ENCODE measurements at regions not wholly inside any gene's neighbourhood (a gene's known extent, or its start where the extent isn't known, plus 50 kb on each side); places are given as distances from the start of the nearest gene placed in this dataset.

- H3K27me3 Mint-ChIP-seq, result peaks cover 3% of the 10 kb centered on the region
- H3K27ac Mint-ChIP-seq, result no peak overlapping the region
- TF ChIP-seq, protein P1, sequence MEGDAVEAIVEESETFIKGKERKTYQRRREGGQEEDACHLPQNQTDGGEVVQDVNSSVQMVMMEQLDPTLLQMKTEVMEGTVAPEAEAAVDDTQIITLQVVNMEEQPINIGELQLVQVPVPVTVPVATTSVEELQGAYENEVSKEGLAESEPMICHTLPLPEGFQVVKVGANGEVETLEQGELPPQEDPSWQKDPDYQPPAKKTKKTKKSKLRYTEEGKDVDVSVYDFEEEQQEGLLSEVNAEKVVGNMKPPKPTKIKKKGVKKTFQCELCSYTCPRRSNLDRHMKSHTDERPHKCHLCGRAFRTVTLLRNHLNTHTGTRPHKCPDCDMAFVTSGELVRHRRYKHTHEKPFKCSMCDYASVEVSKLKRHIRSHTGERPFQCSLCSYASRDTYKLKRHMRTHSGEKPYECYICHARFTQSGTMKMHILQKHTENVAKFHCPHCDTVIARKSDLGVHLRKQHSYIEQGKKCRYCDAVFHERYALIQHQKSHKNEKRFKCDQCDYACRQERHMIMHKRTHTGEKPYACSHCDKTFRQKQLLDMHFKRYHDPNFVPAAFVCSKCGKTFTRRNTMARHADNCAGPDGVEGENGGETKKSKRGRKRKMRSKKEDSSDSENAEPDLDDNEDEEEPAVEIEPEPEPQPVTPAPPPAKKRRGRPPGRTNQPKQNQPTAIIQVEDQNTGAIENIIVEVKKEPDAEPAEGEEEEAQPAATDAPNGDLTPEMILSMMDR (conservative IDR thresholded peaks at IDR 0.05), result no peak
- DNase-seq (ENCODE audit: extremely low spot score, unreplicated experiment), result no peak
- no peak overlapping the region for H3K4me3 Mint-ChIP-seq
- H3K36me3 Mint-ChIP-seq, result no peaks in the 10 kb centered on the region
- no peaks in the 10 kb centered on the region for H3K4me1 Mint-ChIP-seq (ENCODE audit: unreplicated experiment)
- H3K9me3 Mint-ChIP-seq, result no peaks in the 10 kb centered on the region
Observed at GRCh38 chr6:80618953-80619352, 512.5 kb downstream of the BCKDHB start.

GRCh38 chr6:80610846-80611245 lies 504.4 kb downstream of the BCKDHB start:
- no peaks in the 10 kb centered on the region for H3K27me3 Mint-ChIP-seq

DNA sequence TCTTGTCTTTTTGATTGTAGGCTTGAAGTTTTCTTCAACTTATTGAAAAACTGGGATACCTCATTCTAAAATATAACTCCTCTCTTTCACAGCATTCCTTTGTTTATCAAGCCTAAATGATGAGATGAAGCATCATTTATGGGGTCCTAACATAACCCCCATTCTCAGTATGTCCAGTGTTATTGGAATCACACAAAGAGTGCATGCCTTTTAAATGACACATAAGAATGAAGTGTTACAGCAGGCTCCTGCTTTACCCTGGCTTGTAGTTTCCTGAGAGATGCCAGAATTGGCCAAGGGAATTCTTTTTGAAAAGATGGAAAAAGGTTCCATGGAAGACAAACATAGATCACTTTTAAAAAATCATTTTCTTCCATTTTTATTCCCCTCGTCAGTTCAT lies 502.4 kb downstream of the BCKDHB start:
- peaks cover 4% of the 10 kb centered on the region for H3K36me3 Mint-ChIP-seq
- peaks cover 10% of the 10 kb centered on the region for H3K9me3 Mint-ChIP-seq
- H3K27ac Mint-ChIP-seq, result no peak overlapping the region
- no peak for DNase-seq (ENCODE audit: extremely low spot score, unreplicated experiment)
- H3K4me1 Mint-ChIP-seq (ENCODE audit: unreplicated experiment), result no peaks in the 10 kb centered on the region
- TF ChIP-seq, protein P1 (conservative IDR thresholded peaks at IDR 0.05), result no peak
- no peak overlapping the region for H3K4me3 Mint-ChIP-seq
- no peaks in the 10 kb centered on the region for H3K27me3 Mint-ChIP-seq

More at GRCh38 chr6:80610846-80611245, 504.4 kb downstream of the BCKDHB start:
- peaks cover 10% of the 10 kb centered on the region for H3K9me3 Mint-ChIP-seq
- DNase-seq (ENCODE audit: extremely low spot score, unreplicated experiment), result no peak
- H3K27ac Mint-ChIP-seq, result peak overlapping the region; percentile 63
- H3K36me3 Mint-ChIP-seq, result peaks cover 4% of the 10 kb centered on the region
- no peaks in the 10 kb centered on the region for H3K4me1 Mint-ChIP-seq (ENCODE audit: unreplicated experiment)
- no peak overlapping the region for H3K4me3 Mint-ChIP-seq
- TF ChIP-seq, protein P1 (conservative IDR thresholded peaks at IDR 0.05), result no peak

DNA sequence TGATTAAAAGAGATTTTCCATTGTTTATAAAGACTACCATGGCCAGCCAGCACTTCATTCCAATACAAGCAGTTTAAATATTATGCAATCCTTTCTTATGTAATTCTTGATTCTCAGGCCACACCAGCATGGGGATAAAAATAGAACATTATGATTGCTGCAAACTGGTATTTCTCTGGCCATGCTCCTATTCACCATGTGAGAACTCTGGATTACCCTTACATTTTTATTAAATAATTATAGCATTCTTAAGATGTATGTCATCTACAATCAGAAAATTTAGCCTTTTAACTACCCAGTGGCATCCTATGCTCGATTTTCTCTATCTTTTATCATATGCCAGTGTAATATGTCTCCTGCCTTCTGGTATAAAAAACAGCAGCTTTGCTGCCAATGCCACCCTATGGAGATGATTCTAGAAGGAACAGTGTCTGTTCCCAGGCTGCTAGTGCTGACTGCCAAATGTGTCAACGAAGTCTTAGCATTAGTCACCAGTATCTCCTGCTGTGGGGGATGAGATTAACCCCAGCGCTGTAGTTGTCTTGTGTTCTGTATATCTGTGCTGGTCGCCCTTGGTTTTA lies 501.4 kb downstream of the BCKDHB start:
- Mint-ChIP-seq H3K36me3 (no peaks in the 10 kb centered on the region), H3K27ac (no peak overlapping the region), H3K9me3 (peaks cover 5% of the 10 kb centered on the region), H3K4me3 (no peak overlapping the region), H3K4me1 (ENCODE audit: unreplicated experiment) (no peaks in the 10 kb centered on the region), H3K27me3 (no peaks in the 10 kb centered on the region)
- TF ChIP-seq, protein P1 (conservative IDR thresholded peaks at IDR 0.05), result no peak
- DNase-seq (ENCODE audit: extremely low spot score, unreplicated experiment), result no peak

DNA sequence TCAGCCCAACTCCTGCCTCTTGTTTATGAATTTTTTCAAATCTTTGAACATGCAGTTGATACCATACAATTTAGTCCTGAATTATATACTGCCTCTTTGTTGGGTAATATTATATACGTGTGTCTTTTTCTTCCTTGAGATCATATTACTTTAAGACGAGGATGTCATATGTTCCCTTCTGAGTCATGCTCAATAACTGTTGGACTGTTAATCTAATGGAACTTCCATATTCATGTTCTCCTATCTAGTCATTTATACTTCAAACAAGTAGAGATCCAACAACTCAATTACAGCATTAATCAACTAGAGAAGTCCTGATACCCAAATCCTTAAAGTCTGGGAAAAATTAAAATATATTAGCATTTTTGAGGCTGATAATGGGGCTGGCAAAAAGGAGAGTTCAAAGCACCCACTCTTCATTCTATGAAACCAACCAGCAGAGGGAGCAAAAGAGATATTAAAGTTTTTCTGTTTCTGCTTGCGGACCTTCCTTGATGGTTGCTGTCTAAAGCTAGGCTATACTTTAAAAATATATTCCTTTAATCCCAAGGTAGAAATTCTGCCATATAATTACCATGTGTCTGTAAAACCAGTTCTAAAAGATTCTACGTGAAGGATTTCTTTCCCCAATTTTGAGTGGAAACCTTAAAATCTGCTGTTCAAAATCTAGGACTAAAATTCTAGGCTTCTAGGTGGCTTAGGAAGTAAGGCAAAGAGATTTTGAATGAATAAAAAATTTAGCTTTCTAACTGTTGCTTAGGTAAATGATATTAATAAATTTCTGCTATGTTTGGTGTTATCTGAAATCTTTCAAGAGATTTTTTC lies 498.9 kb downstream of the BCKDHB start:
- no peaks in the 10 kb centered on the region for H3K4me1 Mint-ChIP-seq (ENCODE audit: unreplicated experiment)
- DNase-seq (ENCODE audit: extremely low spot score, unreplicated experiment), result no peak
- no peak overlapping the region for H3K4me3 Mint-ChIP-seq
- TF ChIP-seq, protein P1 (conservative IDR thresholded peaks at IDR 0.05), result peak; percentile 82
- H3K27me3 Mint-ChIP-seq, result no peaks in the 10 kb centered on the region
- no peak overlapping the region for H3K27ac Mint-ChIP-seq
- no peaks in the 10 kb centered on the region for H3K9me3 Mint-ChIP-seq
- H3K36me3 Mint-ChIP-seq, result no peaks in the 10 kb centered on the region
